PC-3 (cell line): ENCODE measurements at regions not wholly inside any gene's neighbourhood (a gene's known extent, or its start where the extent isn't known, plus 50 kb on each side); places are given as distances from the start of the nearest gene placed in this dataset.

ENCODE experiments used
- EZH2 ChIP-seq: fragments of 300-600 bp; sonication (generic); IDR thresholded peaks from one replicate; pipeline ENCODE4 v1.6.1; 2017; ENCODE audit warnings: antibody characterized with exemption, mild to moderate bottlenecking, low read length; ENCODE audit not compliant: unreplicated experiment
- TF ChIP-seq, protein P1 (sequence below): fragments of 300-600 bp; sonication (generic); conservative IDR thresholded peaks from 2 replicates; pipeline ENCODE4 v1.5.1; 2017; ENCODE audit warnings: antibody characterized with exemption, low read depth, mild to moderate bottlenecking, low read length

DNA sequence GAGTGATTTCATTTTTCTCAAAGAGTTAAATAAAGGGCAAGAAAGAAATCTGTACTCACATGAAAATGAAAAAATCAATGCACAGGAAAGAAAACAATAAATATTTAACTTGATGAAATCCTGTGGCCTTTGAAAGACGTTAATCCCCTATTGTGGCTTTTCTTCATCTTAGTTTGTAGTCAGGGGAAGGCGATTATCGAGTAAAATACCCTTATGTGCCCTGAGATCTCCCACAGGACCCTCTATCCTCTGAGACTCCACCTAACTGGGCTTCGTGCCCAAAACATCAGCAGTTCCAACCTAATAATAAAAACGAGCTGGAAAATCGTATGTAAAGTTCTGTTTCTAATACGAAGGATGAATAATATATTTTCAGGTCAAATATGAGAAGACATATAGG, 208.2 kb upstream of the ZC3H12C start:
- TF ChIP-seq, protein P1, sequence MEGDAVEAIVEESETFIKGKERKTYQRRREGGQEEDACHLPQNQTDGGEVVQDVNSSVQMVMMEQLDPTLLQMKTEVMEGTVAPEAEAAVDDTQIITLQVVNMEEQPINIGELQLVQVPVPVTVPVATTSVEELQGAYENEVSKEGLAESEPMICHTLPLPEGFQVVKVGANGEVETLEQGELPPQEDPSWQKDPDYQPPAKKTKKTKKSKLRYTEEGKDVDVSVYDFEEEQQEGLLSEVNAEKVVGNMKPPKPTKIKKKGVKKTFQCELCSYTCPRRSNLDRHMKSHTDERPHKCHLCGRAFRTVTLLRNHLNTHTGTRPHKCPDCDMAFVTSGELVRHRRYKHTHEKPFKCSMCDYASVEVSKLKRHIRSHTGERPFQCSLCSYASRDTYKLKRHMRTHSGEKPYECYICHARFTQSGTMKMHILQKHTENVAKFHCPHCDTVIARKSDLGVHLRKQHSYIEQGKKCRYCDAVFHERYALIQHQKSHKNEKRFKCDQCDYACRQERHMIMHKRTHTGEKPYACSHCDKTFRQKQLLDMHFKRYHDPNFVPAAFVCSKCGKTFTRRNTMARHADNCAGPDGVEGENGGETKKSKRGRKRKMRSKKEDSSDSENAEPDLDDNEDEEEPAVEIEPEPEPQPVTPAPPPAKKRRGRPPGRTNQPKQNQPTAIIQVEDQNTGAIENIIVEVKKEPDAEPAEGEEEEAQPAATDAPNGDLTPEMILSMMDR: no peak
- TF ChIP-seq EZH2: no peak
